ENCODE measurements at regions not wholly inside any gene's neighbourhood (a gene's known extent, or its start where the extent isn't known, plus 50 kb on each side); places are given as distances from the start of the nearest gene placed in this dataset.

DNA sequence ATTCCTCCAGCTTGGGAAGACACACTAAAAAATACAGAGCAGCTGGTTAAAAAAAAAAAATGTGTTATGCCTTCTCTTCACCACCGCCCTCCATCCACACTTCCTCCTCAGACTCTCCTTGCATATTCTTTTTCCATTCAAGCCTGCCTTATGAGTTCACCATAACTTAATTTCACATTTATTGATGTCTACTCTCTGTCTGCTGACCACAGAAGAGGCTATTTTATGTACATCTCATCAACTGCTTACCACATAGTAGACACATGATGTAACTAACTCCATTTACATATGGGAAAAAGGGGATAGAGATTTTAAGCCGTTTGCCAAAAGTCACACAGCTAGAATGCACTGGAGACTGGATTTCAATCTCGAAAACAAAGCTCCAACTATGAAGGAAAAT, 409.8 kb downstream of the CDH11 start:
- no peaks in the 10 kb centered on the region for H3K27me3 ChIP-seq (ENCODE audit: insufficient read depth, low read depth, low read length)
- no peaks in the 10 kb centered on the region for H4K20me1 ChIP-seq (ENCODE audit: insufficient read depth)
- no peak overlapping the region for H3K4me2 ChIP-seq (ENCODE audit: low read length)
- no peaks in the 10 kb centered on the region for H3K9me2 ChIP-seq (ENCODE audit: insufficient read depth, low read length)
- no peaks in the 10 kb centered on the region for H3K79me2 ChIP-seq (replicated peaks; ENCODE audit: insufficient read depth, low read length)
- no peaks in the 10 kb centered on the region for H3K36me3 ChIP-seq (ENCODE audit: insufficient read depth, low read length)
- H3F3A ChIP-seq (ENCODE audit: insufficient read depth, low read length, poor library complexity, severe bottlenecking) = no peaks in the 10 kb centered on the region
- H2AFZ ChIP-seq (ENCODE audit: low read depth, low read length) = no peak overlapping the region
- TF ChIP-seq MXI1 (conservative IDR thresholded peaks at IDR 0.05; ENCODE audit: poor library complexity, severe bottlenecking) = no peak
- no peak for TF ChIP-seq RAD21 (conservative IDR thresholded peaks at IDR 0.05)
- TF ChIP-seq POLR2AphosphoS5 (IDR thresholded peaks at IDR 0.05) = no peak
- TF ChIP-seq, protein P1, sequence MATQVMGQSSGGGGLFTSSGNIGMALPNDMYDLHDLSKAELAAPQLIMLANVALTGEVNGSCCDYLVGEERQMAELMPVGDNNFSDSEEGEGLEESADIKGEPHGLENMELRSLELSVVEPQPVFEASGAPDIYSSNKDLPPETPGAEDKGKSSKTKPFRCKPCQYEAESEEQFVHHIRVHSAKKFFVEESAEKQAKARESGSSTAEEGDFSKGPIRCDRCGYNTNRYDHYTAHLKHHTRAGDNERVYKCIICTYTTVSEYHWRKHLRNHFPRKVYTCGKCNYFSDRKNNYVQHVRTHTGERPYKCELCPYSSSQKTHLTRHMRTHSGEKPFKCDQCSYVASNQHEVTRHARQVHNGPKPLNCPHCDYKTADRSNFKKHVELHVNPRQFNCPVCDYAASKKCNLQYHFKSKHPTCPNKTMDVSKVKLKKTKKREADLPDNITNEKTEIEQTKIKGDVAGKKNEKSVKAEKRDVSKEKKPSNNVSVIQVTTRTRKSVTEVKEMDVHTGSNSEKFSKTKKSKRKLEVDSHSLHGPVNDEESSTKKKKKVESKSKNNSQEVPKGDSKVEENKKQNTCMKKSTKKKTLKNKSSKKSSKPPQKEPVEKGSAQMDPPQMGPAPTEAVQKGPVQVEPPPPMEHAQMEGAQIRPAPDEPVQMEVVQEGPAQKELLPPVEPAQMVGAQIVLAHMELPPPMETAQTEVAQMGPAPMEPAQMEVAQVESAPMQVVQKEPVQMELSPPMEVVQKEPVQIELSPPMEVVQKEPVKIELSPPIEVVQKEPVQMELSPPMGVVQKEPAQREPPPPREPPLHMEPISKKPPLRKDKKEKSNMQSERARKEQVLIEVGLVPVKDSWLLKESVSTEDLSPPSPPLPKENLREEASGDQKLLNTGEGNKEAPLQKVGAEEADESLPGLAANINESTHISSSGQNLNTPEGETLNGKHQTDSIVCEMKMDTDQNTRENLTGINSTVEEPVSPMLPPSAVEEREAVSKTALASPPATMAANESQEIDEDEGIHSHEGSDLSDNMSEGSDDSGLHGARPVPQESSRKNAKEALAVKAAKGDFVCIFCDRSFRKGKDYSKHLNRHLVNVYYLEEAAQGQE (IDR thresholded peaks at IDR 0.05; ENCODE audit: borderline replicate concordance) = no peak
- TF ChIP-seq, protein P2, sequence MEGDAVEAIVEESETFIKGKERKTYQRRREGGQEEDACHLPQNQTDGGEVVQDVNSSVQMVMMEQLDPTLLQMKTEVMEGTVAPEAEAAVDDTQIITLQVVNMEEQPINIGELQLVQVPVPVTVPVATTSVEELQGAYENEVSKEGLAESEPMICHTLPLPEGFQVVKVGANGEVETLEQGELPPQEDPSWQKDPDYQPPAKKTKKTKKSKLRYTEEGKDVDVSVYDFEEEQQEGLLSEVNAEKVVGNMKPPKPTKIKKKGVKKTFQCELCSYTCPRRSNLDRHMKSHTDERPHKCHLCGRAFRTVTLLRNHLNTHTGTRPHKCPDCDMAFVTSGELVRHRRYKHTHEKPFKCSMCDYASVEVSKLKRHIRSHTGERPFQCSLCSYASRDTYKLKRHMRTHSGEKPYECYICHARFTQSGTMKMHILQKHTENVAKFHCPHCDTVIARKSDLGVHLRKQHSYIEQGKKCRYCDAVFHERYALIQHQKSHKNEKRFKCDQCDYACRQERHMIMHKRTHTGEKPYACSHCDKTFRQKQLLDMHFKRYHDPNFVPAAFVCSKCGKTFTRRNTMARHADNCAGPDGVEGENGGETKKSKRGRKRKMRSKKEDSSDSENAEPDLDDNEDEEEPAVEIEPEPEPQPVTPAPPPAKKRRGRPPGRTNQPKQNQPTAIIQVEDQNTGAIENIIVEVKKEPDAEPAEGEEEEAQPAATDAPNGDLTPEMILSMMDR (IDR thresholded peaks at IDR 0.05; ENCODE audit: poor library complexity, severe bottlenecking) = no peak
- no peak for TF ChIP-seq EZH2 (IDR thresholded peaks at IDR 0.05; ENCODE audit: borderline replicate concordance, insufficient read depth, low read length, poor library complexity, severe bottlenecking)
- TF ChIP-seq TAF1 (IDR thresholded peaks at IDR 0.05; ENCODE audit: low read depth) = no peak
- TF ChIP-seq SMC3 (conservative IDR thresholded peaks at IDR 0.05; ENCODE audit: poor library complexity) = no peak
- TF ChIP-seq EP300 (conservative IDR thresholded peaks at IDR 0.05; ENCODE audit: poor library complexity, severe bottlenecking) = no peak
- no peak overlapping the region for H3K27ac ChIP-seq (ENCODE audit: low read length)
- no peak overlapping the region for H3K9ac ChIP-seq (ENCODE audit: low read length)
- no peak overlapping the region for H3K4me3 ChIP-seq (ENCODE audit: low read length)
- no peaks in the 10 kb centered on the region for H3K9me3 ChIP-seq (ENCODE audit: low read length)

DNA sequence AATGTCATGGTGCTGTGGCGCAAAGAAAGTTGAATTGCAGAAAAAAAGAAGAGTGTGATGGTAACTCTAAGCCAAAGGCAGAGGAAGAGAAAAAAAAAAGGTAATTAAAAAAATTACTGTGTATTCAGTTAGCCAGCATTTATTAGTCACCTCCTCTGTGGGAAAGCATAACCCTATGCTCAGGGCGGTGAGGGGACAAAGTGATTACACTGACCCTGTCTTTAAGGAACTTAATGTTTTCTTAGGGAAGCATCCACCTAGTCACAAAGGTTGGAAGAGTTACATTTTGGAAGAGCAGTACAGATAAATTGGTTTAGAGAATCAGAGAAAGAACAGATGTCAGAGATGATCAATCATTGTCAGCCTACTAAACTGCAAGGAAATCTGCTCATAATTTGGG, 410.3 kb downstream of the CDH11 start:
- H3K79me2 ChIP-seq (replicated peaks; ENCODE audit: insufficient read depth, low read length) = no peaks in the 10 kb centered on the region
- H4K20me1 ChIP-seq (ENCODE audit: insufficient read depth) = no peaks in the 10 kb centered on the region
- H3K9me2 ChIP-seq (ENCODE audit: insufficient read depth, low read length) = no peaks in the 10 kb centered on the region
- H3F3A ChIP-seq (ENCODE audit: insufficient read depth, low read length, poor library complexity, severe bottlenecking) = no peaks in the 10 kb centered on the region
- no peak overlapping the region for H3K27ac ChIP-seq (ENCODE audit: low read length)
- H3K4me3 ChIP-seq (ENCODE audit: low read length) = no peak overlapping the region
- H3K27me3 ChIP-seq (ENCODE audit: insufficient read depth, low read depth, low read length) = no peaks in the 10 kb centered on the region
- no peak overlapping the region for H3K4me2 ChIP-seq (ENCODE audit: low read length)
- H3K9ac ChIP-seq (ENCODE audit: low read length) = no peak overlapping the region
- H3K9me3 ChIP-seq (ENCODE audit: low read length) = no peaks in the 10 kb centered on the region
- TF ChIP-seq, protein P2 (IDR thresholded peaks at IDR 0.05; ENCODE audit: poor library complexity, severe bottlenecking) = no peak
- TF ChIP-seq EP300 (conservative IDR thresholded peaks at IDR 0.05; ENCODE audit: poor library complexity, severe bottlenecking) = peak; percentile 38
- H3K36me3 ChIP-seq (ENCODE audit: insufficient read depth, low read length) = no peaks in the 10 kb centered on the region
- H2AFZ ChIP-seq (ENCODE audit: low read depth, low read length) = no peak overlapping the region
